IMR-90 (cell line): ENCODE measurements at regions not wholly inside any gene's neighbourhood (a gene's known extent, or its start where the extent isn't known, plus 50 kb on each side); places are given as distances from the start of the nearest gene placed in this dataset.

Source experiments
- CTCF ChIP-seq: conservative IDR thresholded peaks from 2 replicates; pipeline ENCODE4 v1.5.1; 2012; ENCODE audit warnings: mild to moderate bottlenecking, low read depth, low read length, improper control_type of control experiment
- POLR2A ChIP-seq: IDR thresholded peaks from 2 replicates; pipeline ENCODE4 v1.6.1; 2012; ENCODE audit warnings: mild to moderate bottlenecking, low read depth, low read length
- USF2 ChIP-seq: fragments of 150-350 bp; IDR thresholded peaks from 2 replicates; pipeline ENCODE4 v1.6.1; 2017; ENCODE audit warnings: mild to moderate bottlenecking, antibody characterized with exemption, low read length, low read depth

- TF ChIP-seq USF2 = no peak
- no peak for TF ChIP-seq CTCF
- TF ChIP-seq POLR2A = no peak
These were observed 201.3 kb downstream of the HINT1 start for GRCh38 chr5:130963798-130964197.
